Frontal cortex (tissue), 3 donors: ENCODE measurements at regions not wholly inside any gene's neighbourhood (a gene's known extent, or its start where the extent isn't known, plus 50 kb on each side); places are given as distances from the start of the nearest gene placed in this dataset.

ENCODE experiments used
- DNase-seq, 2 donors: peaks; one replicate each; pipeline ENCODE4 v3.0.0; 2012; ENCODE audit warnings: low spot score in 2 of 2
- FAIRE-seq: peaks from 2 replicates; lab custom pipeline; 2012; peaks lifted over from hg19 to GRCh38; lab: Jason Lieb, UNC
- donor health status: control.
- donor health status: control.
- donor health status: control.

GRCh38 chr10:21166557-21167287, 269.6 kb upstream of the NEBL start:
- FAIRE-seq (no peak), DNase-seq (no peak)

GRCh38 chr10:21165489-21165888, 268.4 kb upstream of the NEBL start:
- no peak for DNase-seq
- no peak for FAIRE-seq

GRCh38 chr10:21164687-21165086, 267.6 kb upstream of the NEBL start:
- FAIRE-seq, result no peak

GRCh38 chr10:21162948-21163347, 265.8 kb upstream of the NEBL start:
- FAIRE-seq (no peak), DNase-seq (no peak)

More at GRCh38 chr10:21164687-21165086, 267.6 kb upstream of the NEBL start:
- DNase-seq, result no peak

DNA sequence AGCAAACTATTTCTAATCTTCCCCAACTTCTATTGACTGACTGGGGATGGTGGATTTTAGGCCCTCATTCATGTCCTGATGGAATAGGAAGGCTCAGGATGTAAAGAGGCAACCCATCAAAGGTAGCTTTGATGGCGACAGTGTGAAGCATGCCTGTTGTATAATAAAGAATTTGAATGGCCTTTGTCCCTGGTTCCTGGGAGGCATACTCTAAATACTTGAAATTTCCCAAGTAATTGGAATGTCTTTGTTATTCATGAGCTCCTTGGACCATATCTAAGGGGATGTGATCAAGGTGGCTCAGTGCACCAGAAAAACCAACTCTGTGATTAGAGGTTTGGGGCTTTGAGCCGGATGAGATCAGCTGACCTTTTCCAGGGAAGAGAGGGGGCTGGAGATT, 264.5 kb upstream of the NEBL start:
- no peak for FAIRE-seq

DNA sequence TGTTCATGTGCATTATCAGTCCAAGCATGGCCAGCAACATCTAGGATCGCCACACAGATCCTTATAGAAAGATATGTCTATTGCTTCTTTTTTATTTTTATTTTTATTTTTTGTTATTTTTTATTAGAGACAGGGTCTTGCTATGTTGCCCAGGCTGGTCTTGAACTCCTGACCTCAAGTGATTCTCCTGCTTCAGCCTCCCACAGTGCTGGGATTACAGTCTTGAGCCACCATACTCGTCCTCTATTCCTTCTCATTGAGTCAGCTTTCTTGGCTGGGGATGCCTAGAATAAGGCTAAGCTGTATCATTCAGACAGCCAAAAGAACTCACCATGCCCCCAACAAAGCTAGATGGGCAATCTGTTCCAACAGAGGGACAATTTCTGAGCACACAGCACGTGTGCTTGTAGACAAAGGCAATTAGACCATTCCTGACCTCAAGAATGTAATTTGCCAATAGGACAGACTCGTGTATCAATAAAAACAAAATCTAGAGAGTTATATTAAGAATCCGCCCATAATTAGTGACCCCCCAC, 264.0 kb upstream of the NEBL start:
- no peak for DNase-seq
- no peak for FAIRE-seq

More for the DNA sequence above, 264.5 kb upstream of the NEBL start:
- DNase-seq, result no peak

- FAIRE-seq (no peak), DNase-seq (no peak)
Observed at GRCh38 chr10:21160116-21160515, 263.0 kb upstream of the NEBL start.

- DNase-seq, result no peak
- FAIRE-seq, result no peak
Observed at GRCh38 chr10:21159669-21160068, 262.6 kb upstream of the NEBL start.

DNA sequence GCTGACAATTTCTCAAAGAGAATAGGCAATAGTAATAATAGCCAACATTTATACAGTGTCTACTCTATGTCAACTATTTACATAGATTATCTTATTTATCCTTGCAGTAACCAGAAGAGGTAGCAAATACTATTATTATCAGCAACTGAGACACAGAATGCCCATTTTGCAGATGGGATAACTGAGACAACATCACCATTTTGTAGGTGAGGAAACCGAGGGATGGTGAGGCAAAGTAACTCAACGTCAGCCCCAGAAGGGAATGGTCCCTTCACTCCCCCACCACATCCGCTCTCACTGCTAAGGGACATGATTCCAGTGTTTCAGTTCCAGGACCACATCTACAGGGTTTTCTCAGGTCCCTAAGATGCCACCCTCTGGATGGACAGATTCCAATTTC, 261.2 kb upstream of the NEBL start:
- DNase-seq (no peak), FAIRE-seq (no peak)

DNA sequence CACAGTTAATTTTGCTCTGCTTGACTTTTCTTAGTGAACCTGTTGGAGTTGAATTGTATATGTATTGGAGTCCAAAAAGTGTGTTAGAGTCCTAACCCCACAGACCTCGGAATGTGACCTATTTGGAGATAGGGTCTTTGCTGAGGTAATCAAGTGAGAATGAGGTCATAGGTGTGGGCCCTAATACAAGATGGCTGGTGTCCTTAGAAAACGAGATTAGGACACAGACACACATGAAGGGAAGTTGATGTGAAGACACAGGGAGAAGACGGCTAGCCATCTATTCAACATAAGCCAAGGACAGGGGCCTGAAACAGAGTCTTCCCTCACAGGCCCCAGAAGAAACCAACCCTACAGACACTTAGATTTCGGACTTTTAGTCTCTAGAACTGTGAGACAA, 260.6 kb upstream of the NEBL start:
- FAIRE-seq (no peak), DNase-seq (no peak)

GRCh38 chr10:21150166-21150565, 253.1 kb upstream of the NEBL start:
- DNase-seq (no peak), FAIRE-seq (no peak)

GRCh38 chr10:21146436-21146789, 249.3 kb upstream of the NEBL start:
- FAIRE-seq (no peak), DNase-seq (no peak)

DNA sequence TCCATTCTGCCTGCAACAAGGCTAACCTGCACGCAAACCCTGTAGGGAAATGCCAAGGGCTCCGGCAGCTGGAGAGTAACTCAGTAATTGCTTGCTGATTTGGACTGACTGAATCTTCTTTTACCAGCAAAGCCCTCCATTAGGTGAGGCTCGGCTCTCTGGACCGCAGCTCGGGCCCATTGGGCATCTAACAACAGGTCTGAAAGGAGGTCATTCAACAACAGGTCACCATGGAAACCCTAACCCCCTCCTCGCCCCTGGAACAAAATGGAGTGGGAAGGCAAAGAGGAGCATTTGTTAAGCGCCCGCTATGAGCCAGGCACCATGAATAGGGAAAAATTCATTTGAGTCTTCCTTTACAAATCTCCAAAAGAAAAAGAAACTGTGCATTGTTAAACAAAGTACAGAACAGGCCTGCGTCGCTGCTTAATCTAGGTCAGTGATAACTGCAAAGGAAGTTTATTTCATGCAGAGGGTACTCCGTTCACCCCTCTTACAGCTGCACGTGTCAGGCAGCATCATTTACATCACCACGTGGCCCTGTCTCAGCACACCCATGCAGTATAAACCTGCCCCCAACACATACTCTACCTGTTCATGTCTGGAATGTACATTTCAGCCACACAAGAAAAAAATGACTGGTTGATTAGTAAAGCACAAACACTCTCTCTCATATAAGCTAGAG, 248.8 kb upstream of the NEBL start:
- FAIRE-seq, result no peak
- no peak for DNase-seq

GRCh38 chr10:21144047-21144446, 246.9 kb upstream of the NEBL start:
- DNase-seq (no peak), FAIRE-seq (no peak)

- DNase-seq, result no peak
- FAIRE-seq, result no peak
Observed at GRCh38 chr10:21141946-21142492, 244.9 kb upstream of the NEBL start.

- no peak for DNase-seq
- no peak for FAIRE-seq
Observed at GRCh38 chr10:21138769-21139340, 241.7 kb upstream of the NEBL start.

GRCh38 chr10:21135023-21135931, 238.2 kb upstream of the NEBL start:
- no peak for DNase-seq
- no peak for FAIRE-seq

GRCh38 chr10:21134645-21135022, 237.5 kb upstream of the NEBL start:
- FAIRE-seq, result no peak
- DNase-seq, result no peak

DNA sequence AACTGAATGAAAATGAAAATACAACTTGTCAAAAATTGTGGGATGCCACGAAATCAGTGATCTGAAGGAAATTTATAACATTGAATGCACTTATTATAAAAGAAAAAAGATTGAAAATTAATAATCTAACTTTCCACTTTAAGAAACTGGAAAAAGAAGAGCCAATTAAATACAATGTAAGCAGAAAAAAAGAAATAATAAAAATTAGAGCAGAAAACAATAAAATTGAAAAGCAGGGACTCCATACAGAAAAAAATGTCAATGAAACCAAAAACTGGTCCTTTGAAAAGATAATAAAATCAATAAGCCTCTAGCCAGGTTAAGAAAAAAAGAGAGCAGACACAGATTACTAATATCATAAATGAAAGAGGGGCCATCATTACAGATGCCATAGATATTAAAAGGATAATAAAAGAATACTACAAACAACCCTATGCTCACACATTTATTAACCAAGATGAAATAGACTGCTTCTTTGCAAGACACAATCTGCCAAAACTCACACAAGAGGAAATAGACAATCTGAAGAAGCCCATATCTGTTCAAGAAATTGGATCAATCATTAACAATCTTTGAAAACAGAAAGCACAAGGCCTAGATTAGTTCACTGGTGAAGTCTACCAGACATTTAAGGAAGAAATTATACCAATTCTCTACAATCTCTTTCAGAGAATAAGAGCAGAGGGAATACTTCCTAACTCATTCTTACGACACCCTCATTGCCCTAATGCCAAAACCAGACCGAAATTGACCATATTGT, 233.8 kb upstream of the NEBL start:
- no peak for DNase-seq
- no peak for FAIRE-seq
